C1 segment of cervical spinal cord (tissue), 14 donors: ENCODE measurements at regions not wholly inside any gene's neighbourhood (a gene's known extent, or its start where the extent isn't known, plus 50 kb on each side); places are given as distances from the start of the nearest gene placed in this dataset.
"Not testable (repeated sequence)": the region's sequence is repeated elsewhere in the genome, so short reads cannot be mapped to it uniquely, and the experiment has no call there.

Experiments used
- DNase-seq, 14 donors: peaks; one replicate each; lab custom pipeline; 2025; lab: John Stamatoyannopoulos, UW

- DNase-seq = no peak
These were observed 55.6 kb downstream of the TLNRD1 start for GRCh38 chr15:81056304-81056703.

- DNase-seq = no peak
These were observed 59.7 kb downstream of the TLNRD1 start for GRCh38 chr15:81060470-81060869.

- DNase-seq = no peak
These were observed 60.2 kb downstream of the TLNRD1 start for GRCh38 chr15:81060907-81061306.

- no peak for DNase-seq
These were observed 60.9 kb downstream of the TLNRD1 start for GRCh38 chr15:81061490-81062253.

- no peak for DNase-seq
These were observed 62.2 kb downstream of the TLNRD1 start for GRCh38 chr15:81062937-81063336.

GRCh38 chr15:81064253-81064652 lies 63.5 kb downstream of the TLNRD1 start:
- no peak for DNase-seq

GRCh38 chr15:81067567-81067966 lies 66.5 kb upstream of the CFAP161 start:
- not testable (repeated sequence) for DNase-seq

GRCh38 chr15:81068516-81068915 lies 65.6 kb upstream of the CFAP161 start:
- DNase-seq = no peak

GRCh38 chr15:81069356-81069755 lies 64.7 kb upstream of the CFAP161 start:
- DNase-seq = no peak

GRCh38 chr15:81069909-81070308 lies 64.2 kb upstream of the CFAP161 start:
- no peak for DNase-seq

- no peak for DNase-seq
These were observed 63.0 kb upstream of the CFAP161 start for GRCh38 chr15:81071120-81071519.

GRCh38 chr15:81071705-81072104 lies 62.4 kb upstream of the CFAP161 start:
- no peak for DNase-seq

- DNase-seq = no peak
These were observed 61.5 kb upstream of the CFAP161 start for GRCh38 chr15:81072551-81072950.

- DNase-seq = peak in 1 of 14 donors; percentile 68
These were observed 60.3 kb upstream of the CFAP161 start for GRCh38 chr15:81073801-81074200.

- no peak for DNase-seq
These were observed 59.3 kb upstream of the CFAP161 start for GRCh38 chr15:81074773-81075172.

- DNase-seq = no peak
These were observed 58.8 kb upstream of the CFAP161 start for GRCh38 chr15:81075272-81075671.

- DNase-seq = peak in 1 of 14 donors; percentile 55
These were observed 53.1 kb upstream of the CFAP161 start for GRCh38 chr15:81080996-81081395.

GRCh38 chr15:81083201-81083600 lies 50.9 kb upstream of the CFAP161 start:
- DNase-seq = no peak
